HG03442 (cell line): ENCODE measurements at regions not wholly inside any gene's neighbourhood (a gene's known extent, or its start where the extent isn't known, plus 50 kb on each side); places are given as distances from the start of the nearest gene placed in this dataset.
"Not testable (repeated sequence)": the region's sequence is repeated elsewhere in the genome, so short reads cannot be mapped to it uniquely, and the experiment has no call there.

Experiments
- ATAC-seq: cut with Tn5 transposase; IDR thresholded peaks from one replicate; pipeline ENCODE4 v1.9.1; 2021; ENCODE audit warnings: mild to moderate bottlenecking, moderate library complexity; ENCODE audit not compliant: unreplicated experiment

DNA sequence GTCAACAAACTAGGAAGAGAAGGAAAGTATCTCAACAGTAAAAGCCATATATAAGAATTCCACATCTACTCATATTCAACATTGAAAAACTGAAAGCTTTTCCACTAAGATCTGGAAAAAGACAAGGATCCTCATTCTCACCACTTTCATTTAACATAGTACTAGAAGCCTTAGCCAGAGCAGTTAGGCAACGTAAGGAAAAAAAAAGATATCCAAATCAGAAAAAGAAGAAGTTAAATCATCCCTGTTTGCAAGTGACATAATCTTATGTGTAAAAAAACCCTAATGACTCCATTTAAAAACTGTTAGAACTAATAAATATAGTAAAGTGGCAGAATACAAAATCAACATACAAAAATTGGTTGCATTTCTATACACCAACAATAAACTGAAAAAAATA is 426.2 kb downstream of the BCAT1 start:
- ATAC-seq, result no peak

DNA sequence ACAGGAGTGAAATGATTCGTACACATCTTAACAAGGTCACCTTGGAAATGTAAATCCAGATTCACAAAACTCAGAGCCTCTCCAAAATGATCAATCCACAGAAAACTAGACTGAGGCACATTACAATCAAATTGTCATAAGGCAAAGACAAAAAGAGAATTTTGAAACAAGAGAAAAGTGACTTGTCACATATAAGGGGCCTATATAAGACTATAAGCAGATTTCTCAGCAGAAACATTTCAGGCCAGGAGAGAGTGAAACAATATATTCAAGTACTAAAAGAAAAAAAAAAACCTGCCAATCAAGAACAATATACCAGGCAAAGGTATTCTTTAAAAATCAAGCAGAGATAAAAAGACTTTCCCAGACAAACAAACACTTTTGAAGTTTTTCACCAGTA is 429.1 kb downstream of the BCAT1 start:
- ATAC-seq, result no peak

GRCh38 chr12:24517000-24517399 is 431.9 kb downstream of the BCAT1 start:
- no peak for ATAC-seq

DNA sequence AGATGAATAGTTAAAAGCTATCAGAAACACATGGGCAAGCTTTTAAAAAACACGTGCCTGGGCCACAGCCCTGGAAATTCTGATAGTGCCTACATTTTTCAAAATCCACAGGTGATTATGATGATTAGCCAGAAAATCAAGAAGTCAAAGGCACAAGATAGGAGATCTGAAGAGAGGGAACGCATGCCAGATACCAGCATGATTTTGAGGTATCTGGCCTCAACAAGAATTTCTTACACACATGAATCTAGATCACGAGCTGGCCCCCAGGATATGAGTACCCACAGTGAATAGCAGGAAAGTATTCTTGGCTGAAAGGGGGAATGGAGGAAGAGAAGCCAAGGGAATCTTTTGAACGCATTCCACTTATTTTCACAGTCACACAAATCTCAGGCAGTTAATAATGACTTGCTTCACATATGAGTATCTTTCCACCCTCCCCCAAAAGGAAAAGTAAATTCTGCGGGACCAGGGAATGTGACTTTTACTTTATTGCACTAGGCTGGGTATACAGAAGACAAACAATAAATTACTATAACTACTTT is 438.2 kb downstream of the BCAT1 start:
- no peak for ATAC-seq

DNA sequence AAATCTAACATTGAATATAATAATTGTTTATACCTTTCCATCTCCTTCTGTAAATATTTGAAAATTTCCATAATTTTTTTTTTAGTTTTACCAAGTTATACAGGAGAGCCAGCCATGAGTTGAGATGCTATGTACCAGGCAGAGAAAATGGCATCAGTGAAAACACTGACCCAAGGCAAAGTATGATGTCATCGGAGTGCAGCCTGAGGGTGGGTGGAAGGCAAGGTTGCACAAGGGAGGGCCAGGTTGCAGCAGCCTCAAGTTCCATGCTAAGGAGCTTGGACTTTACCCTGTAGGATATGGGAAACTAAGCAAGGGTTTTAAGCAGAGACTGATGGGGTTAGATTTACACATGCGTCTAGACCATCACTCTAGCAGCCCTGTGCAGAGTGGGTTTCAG is 441.1 kb downstream of the BCAT1 start:
- ATAC-seq, result no peak

GRCh38 chr12:24505366-24506015 is 443.4 kb downstream of the BCAT1 start:
- ATAC-seq, result no peak

DNA sequence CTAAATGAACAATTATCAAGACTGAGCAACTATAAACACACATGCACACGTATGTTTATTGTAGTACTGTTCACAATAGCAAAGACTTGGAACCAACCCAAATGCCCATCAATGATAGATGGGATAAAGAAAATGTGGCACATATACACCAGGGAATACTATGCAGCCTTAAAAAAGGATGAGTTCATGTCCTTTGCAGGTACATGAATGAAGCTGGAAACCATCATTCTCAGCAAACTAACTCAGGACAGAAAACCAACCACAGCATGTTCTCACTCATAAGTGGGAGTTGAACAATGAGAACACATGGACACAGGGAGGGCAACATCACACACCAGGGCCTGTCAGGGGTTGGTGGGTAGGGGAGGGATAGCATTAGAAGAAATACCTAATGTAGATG is 445.4 kb downstream of the BCAT1 start:
- not testable (repeated sequence) for ATAC-seq

GRCh38 chr12:24500831-24501230 is 448.1 kb downstream of the BCAT1 start:
- ATAC-seq, result no peak

DNA sequence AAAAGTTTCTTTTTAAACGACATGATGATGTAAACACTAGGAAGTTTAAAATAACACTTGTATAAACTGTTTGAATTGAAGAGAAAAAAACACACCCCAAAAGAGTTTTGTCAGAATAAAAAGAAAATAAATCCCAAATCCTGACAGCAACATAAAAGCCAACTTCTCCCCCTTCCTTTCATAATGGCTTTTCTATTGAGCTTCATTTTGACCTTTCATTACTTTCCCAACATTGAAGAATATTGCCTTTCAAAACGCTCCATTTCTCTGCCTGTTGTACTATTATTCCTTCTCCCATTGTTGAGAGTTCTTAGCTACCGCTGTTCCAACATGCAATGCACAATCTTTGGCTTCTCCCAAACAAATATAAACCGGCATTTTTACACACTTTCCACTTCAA is 448.5 kb downstream of the BCAT1 start:
- ATAC-seq, result no peak

- ATAC-seq, result no peak
Measured at GRCh38 chr12:24499151-24500146, 449.5 kb downstream of the BCAT1 start.

DNA sequence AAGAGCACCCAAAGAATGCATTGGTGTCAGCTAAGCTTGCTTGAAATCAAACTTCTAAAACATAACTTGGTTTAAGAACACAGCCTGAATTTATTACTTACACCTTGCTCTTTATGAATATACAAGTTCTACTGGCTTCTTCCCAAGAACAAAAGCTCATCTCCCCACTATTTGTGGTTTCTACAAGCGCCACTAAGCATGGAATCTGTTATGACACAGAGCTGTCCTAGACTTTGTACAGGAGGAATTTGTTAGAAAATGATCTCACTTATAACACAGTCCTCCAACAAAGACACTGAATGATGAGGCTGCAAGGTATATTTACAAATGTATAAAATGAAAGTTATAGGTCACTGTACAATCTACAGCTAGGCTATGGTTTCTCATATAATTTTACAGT is 452.1 kb downstream of the BCAT1 start:
- ATAC-seq, result no peak

DNA sequence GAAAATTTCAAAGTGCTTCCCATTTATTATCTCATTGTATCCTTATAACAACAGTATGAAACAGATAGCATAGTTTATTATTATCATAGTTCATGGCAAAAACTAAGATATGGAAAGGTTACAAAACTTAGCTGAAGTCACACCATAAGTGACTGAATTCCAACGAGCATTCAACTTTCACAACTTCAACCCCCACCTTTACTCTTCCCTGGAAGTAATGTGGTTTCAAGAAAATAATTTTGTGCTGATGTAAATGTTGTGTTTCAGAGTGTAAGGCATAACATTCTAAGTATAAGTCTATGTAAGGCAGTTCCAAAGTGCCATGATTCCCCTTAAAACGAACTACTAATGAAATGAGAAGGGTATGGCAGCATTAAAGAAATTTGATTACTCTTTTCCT is 454.5 kb downstream of the BCAT1 start:
- ATAC-seq, result no peak

GRCh38 chr12:24491968-24492367 is 456.9 kb downstream of the BCAT1 start:
- no peak for ATAC-seq

DNA sequence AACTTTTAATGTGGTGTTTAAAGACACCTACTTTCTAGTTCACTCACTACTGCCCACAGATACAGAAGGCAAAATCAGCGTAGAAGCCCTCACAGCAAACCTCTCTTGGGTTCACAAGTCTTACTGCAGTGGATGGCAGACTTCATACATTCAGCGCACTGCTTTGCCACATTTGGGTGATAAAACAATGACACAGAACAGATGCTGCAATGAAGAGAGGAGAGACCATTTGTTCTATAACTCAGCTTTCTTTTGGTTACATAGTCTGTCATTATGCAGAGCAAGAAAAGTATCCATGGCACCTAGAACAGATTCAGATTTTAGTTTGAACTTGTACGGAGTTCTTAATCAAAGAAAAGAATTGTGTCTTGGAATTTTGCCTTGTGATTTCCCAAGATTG is 459.0 kb downstream of the BCAT1 start:
- ATAC-seq, result no peak

DNA sequence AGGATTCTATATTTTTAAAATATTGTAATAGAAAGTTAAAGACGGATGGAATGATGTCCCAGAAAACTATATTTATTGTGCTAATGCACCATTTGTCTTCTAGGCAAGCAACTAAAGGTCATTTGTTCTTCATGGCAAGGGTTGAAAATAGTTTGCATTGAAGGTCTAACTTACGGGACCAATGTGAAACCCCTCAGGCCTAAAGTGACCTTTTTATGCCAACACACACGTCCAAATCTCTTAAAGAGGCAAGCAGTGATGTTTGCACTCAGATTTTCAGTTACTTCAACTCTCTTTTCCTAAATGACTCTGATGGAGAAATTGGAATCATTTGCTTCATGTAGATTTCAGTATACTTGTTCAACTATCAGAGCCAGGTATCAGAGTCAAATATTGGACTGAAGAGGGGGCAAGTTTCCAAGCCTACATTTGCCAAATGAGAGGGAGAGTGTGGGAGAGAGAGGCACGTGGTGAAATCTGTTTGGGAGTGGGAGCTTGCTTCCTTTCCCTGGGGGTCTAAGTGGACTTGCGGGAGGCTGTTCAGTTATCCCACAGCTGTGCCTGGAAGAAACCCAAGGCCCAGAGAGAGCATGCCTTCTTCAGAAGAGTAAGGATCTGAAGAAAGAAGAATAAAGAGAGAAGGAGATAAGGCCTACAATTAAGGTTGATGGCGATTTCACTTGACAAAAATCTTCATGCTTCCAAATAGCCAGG is 459.8 kb downstream of the BCAT1 start:
- ATAC-seq, result no peak

GRCh38 chr12:24488091-24488596 is 460.8 kb downstream of the BCAT1 start:
- no peak for ATAC-seq

GRCh38 chr12:24487606-24488005 is 461.3 kb downstream of the BCAT1 start:
- no peak for ATAC-seq

DNA sequence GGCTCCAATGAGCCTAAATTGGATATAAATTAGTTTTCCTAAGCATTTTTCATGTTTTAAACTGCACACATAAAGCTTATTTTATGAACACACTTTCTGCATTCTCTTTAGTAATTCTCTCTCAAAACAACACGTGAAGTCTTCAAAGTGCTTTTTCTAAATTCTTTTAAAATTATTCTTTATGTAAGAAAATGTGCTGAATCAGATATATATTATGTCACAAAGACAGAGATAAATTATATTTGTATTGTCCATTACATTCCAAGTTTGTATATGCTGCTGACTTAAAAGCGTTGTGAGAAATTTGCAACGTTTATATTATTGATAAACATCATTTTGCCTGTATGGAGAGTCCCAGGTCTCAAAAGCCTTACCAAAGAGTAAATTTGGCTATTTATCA is 465.2 kb downstream of the BCAT1 start:
- no peak for ATAC-seq

DNA sequence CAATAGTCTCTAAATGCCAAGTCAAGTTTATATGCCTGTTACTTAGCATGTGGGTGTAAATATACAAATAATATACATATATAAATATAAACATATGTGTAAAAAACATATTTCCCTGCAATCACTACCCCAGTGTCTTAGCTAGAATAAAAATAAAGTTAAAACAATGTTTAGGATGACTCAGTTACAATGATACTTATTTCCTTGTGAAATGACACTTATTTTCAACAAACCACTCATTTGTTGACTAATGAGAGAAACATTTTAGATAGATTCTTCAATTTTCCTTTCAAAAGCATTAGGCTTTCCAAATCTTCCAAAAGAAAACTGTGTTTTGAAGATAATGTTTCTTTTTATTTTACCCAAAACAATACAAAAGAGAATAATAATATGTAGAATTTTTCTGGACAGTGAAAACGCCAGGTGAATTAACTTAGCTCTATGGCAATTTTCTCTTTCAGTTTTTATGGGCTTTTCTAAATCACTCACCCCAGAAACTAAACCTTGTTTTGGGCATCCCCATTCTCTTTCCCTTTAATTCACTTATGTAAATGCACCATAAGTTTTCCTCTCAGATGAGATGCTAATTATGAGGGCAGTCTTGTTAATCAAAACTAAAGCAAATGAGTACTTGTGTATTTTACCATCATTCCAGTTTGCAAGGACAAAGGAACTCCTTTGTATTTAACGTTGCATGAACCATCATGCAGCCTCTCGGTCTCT is 465.9 kb downstream of the BCAT1 start:
- ATAC-seq, result no peak

DNA sequence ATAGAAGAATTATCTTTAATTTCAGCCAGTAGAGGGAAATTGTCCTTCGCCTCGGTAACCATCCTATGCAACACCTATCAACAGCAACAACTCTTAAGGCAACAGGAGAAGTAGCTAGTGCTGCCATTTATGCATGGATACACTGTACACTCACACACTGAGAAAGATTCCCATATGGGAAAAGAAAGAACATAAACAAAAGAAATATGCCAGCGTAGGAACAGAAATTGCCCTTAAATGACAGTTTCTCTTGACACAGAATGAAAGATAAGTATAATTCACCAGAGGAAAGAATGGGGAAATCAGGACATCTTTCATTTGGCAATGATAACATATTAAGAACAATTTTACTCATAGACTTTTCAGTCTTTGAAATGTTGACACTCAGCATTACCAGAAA is 466.9 kb downstream of the BCAT1 start:
- no peak for ATAC-seq
